ENCODE measurements at regions not wholly inside any gene's neighbourhood (a gene's known extent, or its start where the extent isn't known, plus 50 kb on each side); places are given as distances from the start of the nearest gene placed in this dataset.

GRCh38 chr21:16644685-16645084 lies 868.2 kb upstream of the CXADR start:
- H3K4me3 ChIP-seq (replicated peaks in 1 of 2; ENCODE audit: low read depth in 2 of 2, low read length in 2 of 2): no peak overlapping the region
- TF ChIP-seq CTCF (IDR thresholded peaks at IDR 0.05; ENCODE audit: low read depth, low read length): no peak
- peak; percentile 27 to 43 for DNase-seq (ENCODE audit: low read depth in 2 of 2)

GRCh38 chr21:16650714-16651366 lies 862.0 kb upstream of the CXADR start:
- DNase-seq (ENCODE audit: low read depth in 2 of 2): no peak
- H3K4me3 ChIP-seq (replicated peaks in 1 of 2; ENCODE audit: low read depth in 2 of 2, low read length in 2 of 2): no peak overlapping the region
- no peak for TF ChIP-seq CTCF (IDR thresholded peaks at IDR 0.05; ENCODE audit: low read depth, low read length)

GRCh38 chr21:16651956-16652355 lies 860.9 kb upstream of the CXADR start:
- no peak for DNase-seq (ENCODE audit: low read depth in 2 of 2)
- TF ChIP-seq CTCF (IDR thresholded peaks at IDR 0.05; ENCODE audit: low read depth, low read length): no peak
- no peak overlapping the region for H3K4me3 ChIP-seq (replicated peaks in 1 of 2; ENCODE audit: low read depth in 2 of 2, low read length in 2 of 2)

- no peak for TF ChIP-seq CTCF (IDR thresholded peaks at IDR 0.05; ENCODE audit: low read depth, low read length)
- no peak for DNase-seq (ENCODE audit: low read depth in 2 of 2)
- H3K4me3 ChIP-seq (replicated peaks in 1 of 2; ENCODE audit: low read depth in 2 of 2, low read length in 2 of 2): no peak overlapping the region
Measured at GRCh38 chr21:16663436-16663835, 849.4 kb upstream of the CXADR start.

- DNase-seq (ENCODE audit: low read depth in 2 of 2): peak; percentile 6 to 46
- H3K4me3 ChIP-seq (replicated peaks in 1 of 2; ENCODE audit: low read depth in 2 of 2, low read length in 2 of 2): no peak overlapping the region
- no peak for TF ChIP-seq CTCF (IDR thresholded peaks at IDR 0.05; ENCODE audit: low read depth, low read length)
Measured at GRCh38 chr21:16667395-16667794, 845.4 kb upstream of the CXADR start.

GRCh38 chr21:16674949-16675348 lies 837.9 kb upstream of the CXADR start:
- no peak for DNase-seq (ENCODE audit: low read depth in 2 of 2)
- no peak overlapping the region for H3K4me3 ChIP-seq (replicated peaks in 1 of 2; ENCODE audit: low read depth in 2 of 2, low read length in 2 of 2)
- TF ChIP-seq CTCF (IDR thresholded peaks at IDR 0.05; ENCODE audit: low read depth, low read length): no peak

- H3K4me3 ChIP-seq (replicated peaks in 1 of 2; ENCODE audit: low read depth in 2 of 2, low read length in 2 of 2): no peak overlapping the region
- TF ChIP-seq CTCF (IDR thresholded peaks at IDR 0.05; ENCODE audit: low read depth, low read length): no peak
- peak; percentile 4 to 17 for DNase-seq (ENCODE audit: low read depth in 2 of 2)
Measured at GRCh38 chr21:16676391-16676790, 836.5 kb upstream of the CXADR start.
